DOHH2 (cell line): ENCODE measurements at regions not wholly inside any gene's neighbourhood (a gene's known extent, or its start where the extent isn't known, plus 50 kb on each side); places are given as distances from the start of the nearest gene placed in this dataset.
"Not testable (repeated sequence)": the region's sequence is repeated elsewhere in the genome, so short reads cannot be mapped to it uniquely, and the experiment has no call there.

Experiments used
- CTCF ChIP-seq: fragments of 200-600 bp; sonication (generic); IDR thresholded peaks from one replicate; pipeline ENCODE4 v1.5.1; 2014; ENCODE audit warnings: antibody characterized with exemption, mild to moderate bottlenecking, low read depth, low read length; ENCODE audit not compliant: poor library complexity, severe bottlenecking
- EZH2phosphoT487 ChIP-seq: fragments of 200-600 bp; sonication (generic); IDR thresholded peaks from 2 replicates; pipeline ENCODE4 v1.6.1; 2017; ENCODE audit warnings: borderline replicate concordance, mild to moderate bottlenecking, antibody characterized with exemption, low read length, moderate library complexity, mixed read lengths

GRCh38 chr16:88266036-88266435 is 116.7 kb upstream of the ZNF469 start:
- not testable (repeated sequence) for TF ChIP-seq CTCF, EZH2phosphoT487
